ENCODE measurements at regions not wholly inside any gene's neighbourhood (a gene's known extent, or its start where the extent isn't known, plus 50 kb on each side); places are given as distances from the start of the nearest gene placed in this dataset.

DNA sequence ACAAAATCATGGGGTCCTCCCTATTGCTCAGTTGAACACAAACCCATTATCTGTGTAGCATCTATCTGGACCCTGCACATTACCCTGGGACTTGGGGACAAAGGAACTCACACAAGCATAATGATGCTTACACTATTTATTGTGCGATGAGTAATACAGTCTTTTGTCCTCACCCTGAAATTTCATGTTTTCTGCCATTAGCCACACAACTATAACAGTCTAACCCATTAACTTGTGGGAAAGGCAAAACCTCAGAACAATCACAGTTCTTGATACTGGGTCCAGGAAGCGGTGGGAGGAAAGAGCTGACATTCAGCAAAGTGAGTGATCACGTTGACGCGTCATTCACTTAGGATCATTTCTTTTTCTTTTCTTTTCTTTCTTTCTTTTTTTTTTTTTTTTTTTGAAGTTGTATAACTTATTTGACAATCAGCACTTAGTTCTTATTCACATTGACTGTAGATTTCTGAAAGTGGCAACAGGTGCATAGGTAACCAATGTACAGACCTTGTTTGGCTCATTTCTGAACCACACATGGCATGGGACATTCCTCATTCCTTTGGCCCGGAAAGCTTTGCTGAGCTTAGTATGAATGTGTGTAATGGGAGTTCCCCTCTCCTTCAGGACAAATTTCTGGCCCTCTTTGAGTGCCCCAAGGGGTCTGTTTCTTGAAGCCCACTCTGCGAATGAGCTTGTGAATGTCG, 94.8 kb upstream of the CNKSR3 start:
- H3K27ac ChIP-seq (ENCODE audit: low read length), result no peak overlapping the region
- peaks cover 0 to 8% of the 10 kb centered on the region in 2 experiments for H3K27me3 ChIP-seq (replicated peaks in 1 of 2; ENCODE audit: control insufficient read depth in 2 of 2, extremely low read depth in 1 of 2, insufficient read depth in 2 of 2, low read length in 1 of 2)
- ChIA-PET CTCF (interaction anchor here in 1 of 2 donors (0.7 kb wide), 1 partner anchor 67 kb away, joined by 4 read pairs; no protein-coding TSS in a partner anchor), POLR2A (no interaction called here)
- no peaks in the 10 kb centered on the region for H3K36me3 ChIP-seq (ENCODE audit: control insufficient read depth in 2 of 2, extremely low read depth in 1 of 2, insufficient read depth in 1 of 2, low read length in 1 of 2)
- Mint-ChIP-seq H3K4me3 (peak overlapping the region in 1 of 3 donors; percentile 43), H3K9me3 (no peaks in the 10 kb centered on the region), H3K4me1 (peaks cover 24 to 28% (median 24%) of the 10 kb centered on the region in 3 donors), H3K27me3 (no peaks in the 10 kb centered on the region), H3K27ac (no peak overlapping the region), H3K36me3 (no peaks in the 10 kb centered on the region)
- WGBS (ENCODE audit: insufficient coverage), result 60% methylated on average over 1 of the region's 8 CpGs
- H3K4me1 ChIP-seq (ENCODE audit: control insufficient read depth in 1 of 2, extremely low read depth in 1 of 2, insufficient read depth in 2 of 2, low read length in 2 of 2), result peaks cover 0 to 19% of the 10 kb centered on the region in 2 experiments
- no peak overlapping the region for H3K4me3 ChIP-seq (ENCODE audit: control insufficient read depth in 1 of 2, extremely low read depth in 1 of 2, low read length in 1 of 2)
- DNase-seq, result peak in 2 of 35 experiments; percentile 0 to 31
- no peak for ATAC-seq (replicated peaks in 1 of 4)
- no peaks in the 10 kb centered on the region for H3K9me3 ChIP-seq

DNA sequence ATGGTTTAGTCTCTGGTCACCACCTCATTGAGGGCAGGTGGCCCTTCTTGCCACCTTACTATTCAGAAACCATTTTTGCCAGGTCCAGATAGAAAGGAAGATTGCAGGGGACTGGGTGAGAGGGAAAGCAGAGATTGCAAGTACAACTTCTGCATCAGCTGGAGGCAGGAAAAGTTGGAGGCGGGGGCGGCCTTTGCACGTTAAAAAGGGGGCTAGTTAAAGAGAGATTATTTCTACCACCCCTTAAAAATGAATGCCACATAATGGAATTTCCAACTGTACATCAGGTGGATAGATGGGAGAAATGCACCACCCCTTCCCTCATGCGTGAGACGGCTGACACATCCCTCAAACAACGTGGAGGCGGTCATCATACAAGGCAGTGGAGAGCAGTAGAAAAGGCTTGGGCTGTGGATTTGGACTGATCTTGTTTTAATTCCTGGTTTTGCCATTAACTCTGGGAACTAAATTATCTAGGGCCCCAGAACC, 95.4 kb upstream of the CNKSR3 start:
- Mint-ChIP-seq H3K36me3 (no peaks in the 10 kb centered on the region), H3K27ac (no peak overlapping the region), H3K9me3 (no peaks in the 10 kb centered on the region), H3K4me3 (peak overlapping the region in 1 of 3 donors; percentile 54), H3K27me3 (no peaks in the 10 kb centered on the region), H3K4me1 (peaks cover 24 to 29% (median 24%) of the 10 kb centered on the region in 3 donors)
- peaks cover 0 to 8% of the 10 kb centered on the region in 2 experiments for H3K27me3 ChIP-seq (replicated peaks in 1 of 2; ENCODE audit: control insufficient read depth in 2 of 2, extremely low read depth in 1 of 2, insufficient read depth in 2 of 2, low read length in 1 of 2)
- WGBS (ENCODE audit: insufficient coverage), result no CpG with 5 or more reads among the region's 7 CpGs
- DNase-seq (no peak), ATAC-seq (replicated peaks in 1 of 4) (no peak)
- no peaks in the 10 kb centered on the region for H3K36me3 ChIP-seq (ENCODE audit: control insufficient read depth in 2 of 2, extremely low read depth in 1 of 2, insufficient read depth in 1 of 2, low read length in 1 of 2)
- H3K4me1 ChIP-seq (ENCODE audit: control insufficient read depth in 1 of 2, extremely low read depth in 1 of 2, insufficient read depth in 2 of 2, low read length in 2 of 2), result peaks cover 0 to 19% of the 10 kb centered on the region in 2 experiments
- H3K27ac ChIP-seq (ENCODE audit: low read length), result no peak overlapping the region
- ChIA-PET POLR2A (no interaction called here), CTCF (interaction anchor here in 1 of 2 donors (0.7 kb wide), 1 partner anchor 68 kb away, joined by 4 read pairs; no protein-coding TSS in a partner anchor)
- H3K9me3 ChIP-seq, result no peaks in the 10 kb centered on the region
- H3K4me3 ChIP-seq (ENCODE audit: control insufficient read depth in 1 of 2, extremely low read depth in 1 of 2, low read length in 1 of 2), result no peak overlapping the region

- H3K4me3 Mint-ChIP-seq, result peak overlapping the region; percentile 28 to 54 (median 54)
These were observed 96.0 kb upstream of the CNKSR3 start for GRCh38 chr6:154606457-154606856.

DNA sequence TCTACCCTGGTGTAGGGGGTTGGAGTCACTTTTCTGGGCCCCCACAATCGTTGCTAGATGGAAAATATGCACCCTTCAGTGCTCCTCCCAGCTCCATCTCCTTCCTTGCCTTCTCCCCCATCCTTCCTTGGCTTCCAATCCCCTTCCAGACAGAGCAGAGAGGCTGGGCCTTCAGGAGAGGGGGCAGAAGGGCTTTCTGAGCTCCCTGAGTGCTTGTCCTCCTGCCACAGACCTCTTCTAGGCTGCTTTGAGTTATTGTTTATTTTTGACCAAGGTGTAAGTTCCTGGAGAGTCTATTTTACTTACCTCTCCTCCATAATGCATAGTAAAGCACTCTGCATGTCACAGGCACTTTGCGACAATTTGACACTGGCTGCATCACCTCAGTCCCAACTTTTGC, 96.4 kb upstream of the CNKSR3 start:
- Histone ChIP-seq H3K27ac (ENCODE audit: low read length) (no peak overlapping the region), H3K4me1 (ENCODE audit: control insufficient read depth in 1 of 2, extremely low read depth in 1 of 2, insufficient read depth in 2 of 2, low read length in 2 of 2) (peaks cover 0 to 19% of the 10 kb centered on the region in 2 experiments), H3K9me3 (no peaks in the 10 kb centered on the region), H3K36me3 (ENCODE audit: control insufficient read depth in 2 of 2, extremely low read depth in 1 of 2, insufficient read depth in 1 of 2, low read length in 1 of 2) (no peaks in the 10 kb centered on the region), H3K27me3 (replicated peaks in 1 of 2; ENCODE audit: control insufficient read depth in 2 of 2, extremely low read depth in 1 of 2, insufficient read depth in 2 of 2, low read length in 1 of 2) (peaks cover 0 to 8% of the 10 kb centered on the region in 2 experiments), H3K4me3 (ENCODE audit: control insufficient read depth in 1 of 2, extremely low read depth in 1 of 2, low read length in 1 of 2) (no peak overlapping the region)
- 100% methylated on average over 1 of the region's 2 CpGs for WGBS (ENCODE audit: insufficient coverage)
- ChIA-PET CTCF (interaction anchor here in 1 of 2 donors (0.5 kb wide), 1 partner anchor 453 kb away, joined by 6 read pairs; no protein-coding TSS in a partner anchor), POLR2A (no interaction called here)
- Mint-ChIP-seq H3K4me3 (peak overlapping the region; percentile 40 to 54 (median 42)), H3K27ac (peak overlapping the region; percentile 29 to 34), H3K36me3 (no peaks in the 10 kb centered on the region), H3K9me3 (no peaks in the 10 kb centered on the region), H3K4me1 (peaks cover 24 to 33% (median 27%) of the 10 kb centered on the region in 3 donors), H3K27me3 (no peaks in the 10 kb centered on the region)
- DNase-seq, result peak in 1 of 35 experiments; percentile 2
- peak in 2 of 4 experiments; percentile 8 to 33 for ATAC-seq (replicated peaks in 1 of 4)

More at GRCh38 chr6:154606457-154606856, 96.0 kb upstream of the CNKSR3 start:
- Histone ChIP-seq H3K27me3 (replicated peaks in 1 of 2; ENCODE audit: control insufficient read depth in 2 of 2, extremely low read depth in 1 of 2, insufficient read depth in 2 of 2, low read length in 1 of 2) (peaks cover 0 to 8% of the 10 kb centered on the region in 2 experiments), H3K4me3 (ENCODE audit: control insufficient read depth in 1 of 2, extremely low read depth in 1 of 2, low read length in 1 of 2) (no peak overlapping the region), H3K27ac (ENCODE audit: low read length) (no peak overlapping the region), H3K4me1 (ENCODE audit: control insufficient read depth in 1 of 2, extremely low read depth in 1 of 2, insufficient read depth in 2 of 2, low read length in 2 of 2) (peaks cover 0 to 19% of the 10 kb centered on the region in 2 experiments), H3K9me3 (no peaks in the 10 kb centered on the region), H3K36me3 (ENCODE audit: control insufficient read depth in 2 of 2, extremely low read depth in 1 of 2, insufficient read depth in 1 of 2, low read length in 1 of 2) (no peaks in the 10 kb centered on the region)
- H3K27me3 Mint-ChIP-seq, result no peaks in the 10 kb centered on the region
- ChIA-PET CTCF (no interaction called here), POLR2A (no interaction called here)
- peak in 3 of 4 experiments; percentile 26 to 90 (median 71) for ATAC-seq (replicated peaks in 1 of 4)
- WGBS (ENCODE audit: insufficient coverage), result 0% methylated on average over 1 of the region's 9 CpGs
- peak in 33 of 35 experiments; percentile 2 to 73 (median 54) for DNase-seq
- H3K9me3 Mint-ChIP-seq, result no peaks in the 10 kb centered on the region
- H3K4me1 Mint-ChIP-seq, result peaks cover 24 to 33% (median 27%) of the 10 kb centered on the region in 3 donors
- H3K36me3 Mint-ChIP-seq, result no peaks in the 10 kb centered on the region
- H3K27ac Mint-ChIP-seq, result no peak overlapping the region

DNA sequence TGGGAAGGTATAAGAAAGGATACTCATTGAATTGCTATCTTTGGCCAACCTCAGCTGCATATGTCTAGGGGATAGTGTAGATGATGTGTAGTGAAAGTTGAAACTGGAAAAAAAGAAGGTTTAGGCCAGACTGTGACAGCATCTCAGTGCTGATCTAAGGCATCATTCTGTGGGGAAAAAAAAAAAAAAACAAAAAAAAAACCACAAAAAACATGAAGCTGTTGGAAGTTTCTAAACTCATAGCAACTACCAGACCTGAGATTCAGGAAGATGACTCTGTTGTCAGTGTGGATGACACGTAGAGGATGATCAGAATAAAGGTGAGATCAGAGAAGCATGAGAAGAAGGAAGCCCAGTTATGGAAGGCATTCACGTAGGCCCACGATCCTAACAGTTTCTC, 100.8 kb upstream of the CNKSR3 start:
- WGBS (ENCODE audit: insufficient coverage), result no CpG with 5 or more reads among the region's 3 CpGs
- no peaks in the 10 kb centered on the region for H3K9me3 ChIP-seq
- peaks cover 0 to 11% of the 10 kb centered on the region in 2 experiments for H3K4me1 ChIP-seq (ENCODE audit: control insufficient read depth in 1 of 2, extremely low read depth in 1 of 2, insufficient read depth in 2 of 2, low read length in 2 of 2)
- no peaks in the 10 kb centered on the region for H3K9me3 Mint-ChIP-seq
- POLR2A ChIA-PET, result no interaction called here
- ATAC-seq (replicated peaks in 1 of 4), result peak in 1 of 4 experiments; percentile 11
- no peak overlapping the region for H3K27ac Mint-ChIP-seq
- H3K27me3 ChIP-seq (replicated peaks in 1 of 2; ENCODE audit: control insufficient read depth in 2 of 2, extremely low read depth in 1 of 2, insufficient read depth in 2 of 2, low read length in 1 of 2), result peaks cover 0 to 3% of the 10 kb centered on the region in 2 experiments
- H3K27ac ChIP-seq (ENCODE audit: low read length), result no peak overlapping the region
- H3K36me3 ChIP-seq (ENCODE audit: control insufficient read depth in 2 of 2, extremely low read depth in 1 of 2, insufficient read depth in 1 of 2, low read length in 1 of 2), result no peaks in the 10 kb centered on the region
- H3K36me3 Mint-ChIP-seq, result no peaks in the 10 kb centered on the region
- no peak for DNase-seq
- H3K4me3 Mint-ChIP-seq, result no peak overlapping the region
- peaks cover 0 to 3% of the 10 kb centered on the region in 2 donors for H3K27me3 Mint-ChIP-seq
- H3K4me1 Mint-ChIP-seq, result peaks cover 9 to 17% (median 15%) of the 10 kb centered on the region in 3 donors
- CTCF ChIA-PET, result no interaction called here
- no peak overlapping the region for H3K4me3 ChIP-seq (ENCODE audit: control insufficient read depth in 1 of 2, extremely low read depth in 1 of 2, low read length in 1 of 2)

GRCh38 chr6:154611847-154612246, 101.4 kb upstream of the CNKSR3 start:
- no peak overlapping the region for H3K4me3 ChIP-seq (ENCODE audit: control insufficient read depth in 1 of 2, extremely low read depth in 1 of 2, low read length in 1 of 2)
- Mint-ChIP-seq H3K9me3 (no peaks in the 10 kb centered on the region), H3K36me3 (no peaks in the 10 kb centered on the region), H3K27me3 (peaks cover 0 to 3% of the 10 kb centered on the region in 2 donors), H3K4me1 (peaks cover 3 to 11% (median 8%) of the 10 kb centered on the region in 3 donors), H3K27ac (no peak overlapping the region), H3K4me3 (no peak overlapping the region)
- ATAC-seq (replicated peaks in 1 of 4) (no peak), DNase-seq (no peak)
- peaks cover 0 to 5% of the 10 kb centered on the region in 2 experiments for H3K4me1 ChIP-seq (ENCODE audit: control insufficient read depth in 1 of 2, extremely low read depth in 1 of 2, insufficient read depth in 2 of 2, low read length in 2 of 2)
- H3K9me3 ChIP-seq, result no peaks in the 10 kb centered on the region
- ChIA-PET CTCF (no interaction called here), POLR2A (no interaction called here)
- no peaks in the 10 kb centered on the region for H3K27me3 ChIP-seq (replicated peaks in 1 of 2; ENCODE audit: control insufficient read depth in 2 of 2, extremely low read depth in 1 of 2, insufficient read depth in 2 of 2, low read length in 1 of 2)
- H3K36me3 ChIP-seq (ENCODE audit: control insufficient read depth in 2 of 2, extremely low read depth in 1 of 2, insufficient read depth in 1 of 2, low read length in 1 of 2), result no peaks in the 10 kb centered on the region
- H3K27ac ChIP-seq (ENCODE audit: low read length), result no peak overlapping the region
- no CpG with 5 or more reads among the region's 2 CpGs for WGBS (ENCODE audit: insufficient coverage)
